DND-41 (cell line): ENCODE measurements at regions not wholly inside any gene's neighbourhood (a gene's known extent, or its start where the extent isn't known, plus 50 kb on each side); places are given as distances from the start of the nearest gene placed in this dataset.
A peak's percentile ranks its signal among the peaks of the same experiment; 100 is the strongest.

Source experiments
- ATAC-seq: fragments of 200-7000 bp; cut with Tn5 transposase; 3 replicates; pipeline ENCODE4 v1.9.1; 2021; ENCODE audit warnings: low read depth; ENCODE audit not compliant: insufficient read depth
- DNase-seq: peaks from one replicate; pipeline ENCODE4 v3.0.0-alpha.2; 2020
- H2AFZ ChIP-seq: 2 replicates; pipeline ENCODE4 v1.6.0; 2012; ENCODE audit warnings: low read depth, low read length
- H3K27ac ChIP-seq: 2 replicates; pipeline ENCODE4 v1.5.1; 2012; ENCODE audit warnings: low read length, inconsistent platforms
- H3K27me3 ChIP-seq: fragments of 200-600 bp; sonication (generic); 2 replicates; pipeline ENCODE4 v1.6.0; 2012; ENCODE audit warnings: low read length, mild to moderate bottlenecking, inconsistent platforms; ENCODE audit not compliant: insufficient read depth, poor library complexity
- H3K36me3 ChIP-seq: 2 replicates; pipeline ENCODE4 v1.5.1; 2012; ENCODE audit warnings: low read length, inconsistent platforms; ENCODE audit not compliant: insufficient read depth
- H3K4me1 ChIP-seq: 2 replicates; pipeline ENCODE4 v1.5.1; 2012; ENCODE audit warnings: mild to moderate bottlenecking, low read length; ENCODE audit not compliant: insufficient read depth
- H3K4me2 ChIP-seq: 2 replicates; pipeline ENCODE4 v1.6.0; 2012; ENCODE audit warnings: mild to moderate bottlenecking, moderate library complexity, low read length, inconsistent platforms; ENCODE audit not compliant: insufficient read depth
- H3K4me3 ChIP-seq, 2 experiments: fragments of 200-600 bp in 1 of 2; shearing (Covaris generic) in 1 of 2; 2 replicates each; pipeline ENCODE4 v1.5.1; 2012 to 2016; ENCODE audit warnings: inconsistent platforms in 2 of 2, low read length in 2 of 2, mild to moderate bottlenecking in 2 of 2, low read depth in 1 of 2, moderate library complexity in 1 of 2
- H3K79me2 ChIP-seq: 2 replicates; pipeline ENCODE4 v1.6.0; 2012; ENCODE audit warnings: low read length, inconsistent platforms; ENCODE audit not compliant: insufficient read depth
- H3K9ac ChIP-seq: 2 replicates; pipeline ENCODE4 v1.6.0; 2012; ENCODE audit warnings: low read depth, mild to moderate bottlenecking, inconsistent platforms, low read length, moderate library complexity
- H3K9me3 ChIP-seq: 2 replicates; pipeline ENCODE4 v1.5.1; 2012; ENCODE audit warnings: low read length, moderate library complexity, mild to moderate bottlenecking, inconsistent platforms; ENCODE audit not compliant: insufficient read depth, severe bottlenecking
- H4K20me1 ChIP-seq: 2 replicates; pipeline ENCODE4 v1.6.0; 2012; ENCODE audit warnings: low read length; ENCODE audit not compliant: insufficient read depth
- CTCF ChIP-seq: IDR thresholded peaks from 2 replicates; pipeline ENCODE4 v1.5.1; 2012; ENCODE audit warnings: borderline replicate concordance, low read length, moderate library complexity, mild to moderate bottlenecking; ENCODE audit not compliant: poor library complexity, severe bottlenecking; ENCODE audit errors: extremely low read depth
- EZH2 ChIP-seq: IDR thresholded peaks from 3 replicates; pipeline ENCODE4 v1.6.1; 2012; ENCODE audit warnings: borderline replicate concordance, low read depth, mild to moderate bottlenecking, moderate library complexity, low read length, inconsistent platforms; ENCODE audit not compliant: severe bottlenecking

- Histone ChIP-seq H3K4me3 (no peak overlapping the region), H3K4me1 (no peaks in the 10 kb centered on the region), H2AFZ (no peak overlapping the region), H3K36me3 (no peaks in the 10 kb centered on the region), H4K20me1 (no peaks in the 10 kb centered on the region), H3K27ac (no peak overlapping the region), H3K79me2 (no peaks in the 10 kb centered on the region), H3K4me2 (no peak overlapping the region), H3K9ac (no peak overlapping the region), H3K9me3 (no peaks in the 10 kb centered on the region), H3K27me3 (no peaks in the 10 kb centered on the region)
- TF ChIP-seq CTCF: no peak
- TF ChIP-seq EZH2: no peak
- ATAC-seq (peak; percentile 60), DNase-seq (peak; percentile 17)
Measured at GRCh38 chr10:111146025-111146640, 69.3 kb downstream of the ADRA2A start.

DNA sequence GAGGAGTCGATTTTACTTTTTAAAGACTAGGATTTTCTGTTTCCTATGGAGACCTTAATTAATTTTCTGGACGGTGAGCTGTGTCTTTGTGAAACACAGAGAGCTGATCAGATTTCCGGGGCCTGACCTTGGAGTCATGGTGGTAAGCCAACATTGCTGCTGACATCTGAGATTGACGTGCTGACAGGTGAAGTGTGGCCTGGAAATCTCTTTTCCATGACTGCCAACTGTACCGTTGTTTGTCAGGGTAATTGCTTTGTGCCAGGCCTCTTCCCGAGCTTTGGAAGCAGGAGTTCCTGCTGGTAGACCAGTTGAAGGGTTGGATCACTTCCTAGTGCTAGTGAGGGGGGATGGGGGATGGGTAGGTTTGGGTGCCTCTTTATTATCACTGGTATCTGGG, 71.2 kb downstream of the ADRA2A start:
- ATAC-seq (no peak), DNase-seq (no peak)
- Histone ChIP-seq H3K36me3 (no peaks in the 10 kb centered on the region), H3K79me2 (no peaks in the 10 kb centered on the region), H4K20me1 (no peaks in the 10 kb centered on the region), H3K9ac (no peak overlapping the region), H3K27ac (no peak overlapping the region), H3K4me2 (no peak overlapping the region), H3K9me3 (no peaks in the 10 kb centered on the region), H2AFZ (no peak overlapping the region), H3K27me3 (no peaks in the 10 kb centered on the region), H3K4me3 (no peak overlapping the region), H3K4me1 (no peaks in the 10 kb centered on the region)
- no peak for TF ChIP-seq EZH2
- no peak for TF ChIP-seq CTCF

- H3K36me3 ChIP-seq: no peaks in the 10 kb centered on the region
- H3K4me3 ChIP-seq: no peak overlapping the region
- no peak overlapping the region for H3K27ac ChIP-seq
- H4K20me1 ChIP-seq: no peaks in the 10 kb centered on the region
- no peaks in the 10 kb centered on the region for H3K27me3 ChIP-seq
- H2AFZ ChIP-seq: no peak overlapping the region
- H3K4me1 ChIP-seq: no peaks in the 10 kb centered on the region
- no peak for TF ChIP-seq EZH2
- no peak for TF ChIP-seq CTCF
- no peaks in the 10 kb centered on the region for H3K79me2 ChIP-seq
- H3K9ac ChIP-seq: no peak overlapping the region
- ATAC-seq: no peak
- DNase-seq: no peak
- no peaks in the 10 kb centered on the region for H3K9me3 ChIP-seq
- H3K4me2 ChIP-seq: no peak overlapping the region
Measured at GRCh38 chr10:111148440-111148839, 71.6 kb downstream of the ADRA2A start.

DNA sequence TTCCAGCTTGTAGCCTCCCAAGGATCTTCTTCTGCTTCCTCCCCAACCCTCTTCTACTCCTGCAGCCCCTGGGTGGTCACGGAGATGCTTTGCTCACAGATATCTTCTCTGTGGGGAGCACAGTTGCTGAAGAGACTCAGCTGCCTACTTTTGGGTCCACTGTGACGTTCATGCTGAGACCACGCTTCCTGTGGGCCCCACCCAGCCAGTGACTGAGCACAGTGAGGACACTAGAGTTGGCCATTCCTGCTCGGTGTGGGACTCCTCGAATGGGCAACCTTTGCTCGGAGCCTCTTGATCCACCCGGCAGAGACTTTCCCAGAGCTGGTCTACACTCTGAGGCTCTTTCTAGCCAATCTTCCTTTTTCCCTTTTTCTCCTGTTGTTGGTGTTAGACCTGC, 73.9 kb downstream of the ADRA2A start:
- Histone ChIP-seq H3K9ac (no peak overlapping the region), H3K36me3 (no peaks in the 10 kb centered on the region), H3K79me2 (no peaks in the 10 kb centered on the region), H3K27ac (no peak overlapping the region), H2AFZ (no peak overlapping the region), H3K27me3 (no peaks in the 10 kb centered on the region), H3K4me3 (no peak overlapping the region), H3K9me3 (no peaks in the 10 kb centered on the region), H3K4me2 (no peak overlapping the region), H3K4me1 (no peaks in the 10 kb centered on the region), H4K20me1 (no peaks in the 10 kb centered on the region)
- no peak for ATAC-seq
- TF ChIP-seq CTCF: no peak
- TF ChIP-seq EZH2: no peak
- no peak for DNase-seq
